ENCODE measurements at regions not wholly inside any gene's neighbourhood (a gene's known extent, or its start where the extent isn't known, plus 50 kb on each side); places are given as distances from the start of the nearest gene placed in this dataset.

DNA sequence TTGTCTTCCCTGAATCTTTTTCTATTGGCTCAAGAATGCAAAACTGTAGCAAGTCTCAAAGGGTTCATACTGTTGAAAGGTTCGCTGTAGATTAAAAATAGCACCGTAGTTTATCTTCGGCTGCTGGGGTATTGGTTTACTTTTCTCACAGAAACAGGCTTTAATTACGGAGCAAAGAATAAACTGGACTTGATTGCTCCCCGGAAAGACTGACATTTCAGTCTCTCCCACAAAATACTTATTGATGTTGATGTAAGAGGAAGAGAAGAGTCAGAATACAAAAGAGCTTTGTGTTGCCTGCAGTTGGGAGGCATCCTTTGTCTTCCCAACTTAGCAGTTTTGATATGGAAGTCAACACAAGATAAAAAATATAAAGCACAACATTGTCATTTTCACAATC lies 183.9 kb upstream of the DMAC1 start:
- ATAC-seq (peak in 1 of 4 donors; percentile 51), FAIRE-seq (no peak)

DNA sequence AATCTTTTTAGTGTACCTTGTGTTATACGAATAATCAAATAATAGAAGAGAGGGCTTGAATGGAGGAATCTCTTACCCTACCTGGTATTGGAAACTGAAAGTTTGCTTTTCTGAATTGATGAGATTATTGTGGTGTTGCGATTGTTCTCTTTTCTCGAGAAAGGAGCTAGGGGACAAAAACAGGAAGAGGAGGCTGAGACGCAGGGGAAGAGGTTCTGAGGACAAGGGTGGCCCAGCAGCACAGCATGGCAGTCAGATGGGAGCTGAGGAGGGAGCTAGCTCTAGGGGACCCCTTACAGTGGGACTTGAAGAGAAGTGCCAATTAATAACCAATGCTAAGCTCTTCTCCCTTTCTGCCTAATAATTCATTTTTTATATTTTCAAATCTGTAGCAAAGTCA lies 183.3 kb upstream of the DMAC1 start:
- 73 to 90% methylated on average over 4 of the region's 4 CpGs for WGBS, 2 donors
- FAIRE-seq (no peak), ATAC-seq (no peak), DNase-seq (no peak)
- H3K27me3 ChIP-seq, result no peaks in the 10 kb centered on the region
- no peaks in the 10 kb centered on the region for H3K9me3 ChIP-seq
- no peaks in the 10 kb centered on the region for H3K36me3 ChIP-seq
- H3K4me3 ChIP-seq, result no peak overlapping the region
- no peaks in the 10 kb centered on the region for H3K4me1 ChIP-seq
- no peak overlapping the region for H3K27ac ChIP-seq
- TF ChIP-seq, protein P1, sequence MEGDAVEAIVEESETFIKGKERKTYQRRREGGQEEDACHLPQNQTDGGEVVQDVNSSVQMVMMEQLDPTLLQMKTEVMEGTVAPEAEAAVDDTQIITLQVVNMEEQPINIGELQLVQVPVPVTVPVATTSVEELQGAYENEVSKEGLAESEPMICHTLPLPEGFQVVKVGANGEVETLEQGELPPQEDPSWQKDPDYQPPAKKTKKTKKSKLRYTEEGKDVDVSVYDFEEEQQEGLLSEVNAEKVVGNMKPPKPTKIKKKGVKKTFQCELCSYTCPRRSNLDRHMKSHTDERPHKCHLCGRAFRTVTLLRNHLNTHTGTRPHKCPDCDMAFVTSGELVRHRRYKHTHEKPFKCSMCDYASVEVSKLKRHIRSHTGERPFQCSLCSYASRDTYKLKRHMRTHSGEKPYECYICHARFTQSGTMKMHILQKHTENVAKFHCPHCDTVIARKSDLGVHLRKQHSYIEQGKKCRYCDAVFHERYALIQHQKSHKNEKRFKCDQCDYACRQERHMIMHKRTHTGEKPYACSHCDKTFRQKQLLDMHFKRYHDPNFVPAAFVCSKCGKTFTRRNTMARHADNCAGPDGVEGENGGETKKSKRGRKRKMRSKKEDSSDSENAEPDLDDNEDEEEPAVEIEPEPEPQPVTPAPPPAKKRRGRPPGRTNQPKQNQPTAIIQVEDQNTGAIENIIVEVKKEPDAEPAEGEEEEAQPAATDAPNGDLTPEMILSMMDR (IDR thresholded peaks at IDR 0.05), result no peak
- intact Hi-C loops (cut with DNase I), result no loop called here

More for the DNA sequence above, 183.9 kb upstream of the DMAC1 start:
- no peaks in the 10 kb centered on the region for H3K4me1 ChIP-seq
- H3K27ac ChIP-seq, result no peak overlapping the region
- H3K9me3 ChIP-seq, result no peaks in the 10 kb centered on the region
- H3K4me3 ChIP-seq, result no peak overlapping the region
- DNase-seq, result no peak
- no peaks in the 10 kb centered on the region for H3K27me3 ChIP-seq
- TF ChIP-seq, protein P1 (IDR thresholded peaks at IDR 0.05), result no peak
- 6 to 10% methylated on average over 5 of the region's 5 CpGs for WGBS, 2 donors
- intact Hi-C loops (cut with DNase I), result no loop called here
- no peaks in the 10 kb centered on the region for H3K36me3 ChIP-seq

DNA sequence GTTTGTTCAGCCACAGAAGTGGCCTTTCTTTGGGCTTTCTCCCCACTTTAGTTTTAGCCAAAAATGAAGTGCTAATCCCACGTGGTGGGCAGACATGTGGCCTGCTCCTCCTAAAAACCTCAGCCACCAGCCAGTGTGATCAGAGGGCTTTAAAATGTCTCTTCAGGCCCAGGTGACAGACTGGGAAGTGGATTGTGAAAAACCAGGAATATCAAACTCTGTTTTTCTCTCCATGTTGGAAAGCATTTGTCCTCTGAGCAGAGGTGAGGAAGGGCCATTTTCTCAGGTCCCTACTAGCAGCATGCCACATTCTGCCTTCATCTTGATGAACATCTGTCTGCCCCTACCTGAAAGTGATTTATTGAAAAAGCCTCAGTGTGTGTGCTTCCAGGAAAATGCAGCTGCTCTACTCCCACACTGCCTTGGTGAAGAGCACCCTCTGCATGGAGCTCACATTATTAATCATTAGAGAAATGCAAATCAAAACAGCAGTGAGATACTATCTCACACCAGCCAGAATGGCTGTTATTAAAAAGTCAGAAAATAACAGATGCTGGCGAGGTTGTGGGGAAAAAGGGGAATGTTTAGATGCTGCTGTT lies 181.2 kb upstream of the DMAC1 start:
- FAIRE-seq (no peak), ATAC-seq (no peak), DNase-seq (no peak)
- no peaks in the 10 kb centered on the region for H3K4me1 ChIP-seq
- H3K27ac ChIP-seq, result no peak overlapping the region
- H3K4me3 ChIP-seq, result no peak overlapping the region
- WGBS, 2 donors, result 71 to 79% methylated on average over 2 of the region's 2 CpGs
- no peaks in the 10 kb centered on the region for H3K9me3 ChIP-seq
- no peaks in the 10 kb centered on the region for H3K27me3 ChIP-seq
- no peaks in the 10 kb centered on the region for H3K36me3 ChIP-seq
- intact Hi-C loops (cut with DNase I), result no loop called here
- TF ChIP-seq, protein P1 (IDR thresholded peaks at IDR 0.05), result no peak

DNA sequence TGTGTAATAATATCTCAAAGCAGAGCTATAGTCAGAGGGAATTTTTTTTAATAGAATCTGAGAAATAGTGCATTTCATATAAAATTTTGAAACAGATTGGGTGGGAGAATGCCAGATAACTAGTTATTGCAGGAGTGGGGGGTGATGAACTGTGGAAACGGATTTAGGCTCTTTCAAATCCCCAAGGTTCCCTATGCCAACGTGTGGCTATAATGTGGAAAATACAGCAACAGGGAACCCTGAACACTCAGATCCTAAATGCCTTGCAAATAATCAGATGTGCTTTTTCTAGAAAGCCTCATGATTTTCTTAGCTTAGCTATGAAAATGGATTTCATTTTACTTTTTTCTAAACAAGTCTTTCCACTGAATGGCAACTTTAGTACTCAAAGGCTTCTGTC lies 180.5 kb upstream of the DMAC1 start:
- no peaks in the 10 kb centered on the region for H3K36me3 ChIP-seq
- 60 to 86% methylated on average over 2 of the region's 2 CpGs for WGBS, 2 donors
- ATAC-seq (no peak), DNase-seq (no peak), FAIRE-seq (no peak)
- TF ChIP-seq, protein P1 (IDR thresholded peaks at IDR 0.05), result no peak
- intact Hi-C loops (cut with DNase I), result no loop called here
- H3K27me3 ChIP-seq, result no peaks in the 10 kb centered on the region
- H3K4me1 ChIP-seq, result no peaks in the 10 kb centered on the region
- no peak overlapping the region for H3K4me3 ChIP-seq
- no peaks in the 10 kb centered on the region for H3K9me3 ChIP-seq
- no peak overlapping the region for H3K27ac ChIP-seq

DNA sequence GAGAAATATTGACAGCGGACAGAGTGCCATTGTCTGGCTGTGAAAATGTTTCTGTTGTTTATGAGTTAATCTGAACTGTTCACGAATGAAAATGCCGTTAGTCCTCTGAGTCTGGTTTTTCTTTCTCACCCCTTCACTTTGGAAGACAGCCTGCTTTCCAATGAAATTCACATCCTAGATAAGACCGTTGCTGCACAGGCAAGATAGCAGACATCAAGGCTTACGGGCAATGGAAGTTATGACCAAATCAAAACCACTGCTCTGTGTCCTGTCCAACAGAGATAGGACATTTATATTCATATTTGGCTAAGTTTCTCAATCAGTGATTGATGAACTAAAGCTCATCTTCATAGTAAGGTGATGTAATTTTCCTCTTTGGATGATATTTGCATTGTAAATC lies 180.0 kb upstream of the DMAC1 start:
- intact Hi-C loops (cut with DNase I), result no loop called here
- 42 to 50% methylated on average over 5 of the region's 5 CpGs for WGBS, 2 donors
- no peaks in the 10 kb centered on the region for H3K4me1 ChIP-seq
- no peak overlapping the region for H3K27ac ChIP-seq
- DNase-seq (no peak), FAIRE-seq (no peak), ATAC-seq (no peak)
- TF ChIP-seq, protein P1 (IDR thresholded peaks at IDR 0.05), result no peak
- no peaks in the 10 kb centered on the region for H3K36me3 ChIP-seq
- no peaks in the 10 kb centered on the region for H3K27me3 ChIP-seq
- no peaks in the 10 kb centered on the region for H3K9me3 ChIP-seq
- no peak overlapping the region for H3K4me3 ChIP-seq

All from pancreas (tissue), 10 donors.